ENCODE measurements at regions not wholly inside any gene's neighbourhood (a gene's known extent, or its start where the extent isn't known, plus 50 kb on each side); places are given as distances from the start of the nearest gene placed in this dataset.

- H3K4me2 ChIP-seq (ENCODE audit: low read length), result no peak overlapping the region
- ChIA-PET RAD21 (ENCODE audit: low non-redundant PET in 1 of 2, low total read pairs in 2 of 2, uncharacterized antibody in 2 of 2, unreplicated experiment in 2 of 2) (no interaction called here), POLR2A (no interaction called here), CTCF (no interaction called here)
- no peak for DNase-seq (ENCODE audit: low read depth, low spot score)
- H3K79me2 ChIP-seq (ENCODE audit: insufficient read depth, low read length), result no peaks in the 10 kb centered on the region
- H4K20me1 ChIP-seq (ENCODE audit: insufficient read depth), result no peaks in the 10 kb centered on the region
- ATAC-seq, result no peak
- H3K9me2 ChIP-seq (ENCODE audit: insufficient read depth), result no peaks in the 10 kb centered on the region
- no peak overlapping the region for H2AFZ ChIP-seq (ENCODE audit: low read depth, low read length, poor library complexity, severe bottlenecking)
- peaks cover 57% of the 10 kb centered on the region for H3K27me3 ChIP-seq (ENCODE audit: insufficient read depth, low read length)
- H3K4me3 ChIP-seq (replicated peaks in 1 of 2; ENCODE audit: low read depth in 1 of 2, low read length in 2 of 2), result no peak overlapping the region
- TF ChIP-seq EGR1 (IDR thresholded peaks at IDR 0.05; ENCODE audit: low read depth) (no peak), SIN3A (IDR thresholded peaks at IDR 0.05; ENCODE audit: low read depth) (no peak), RAD21 (IDR thresholded peaks at IDR 0.05; ENCODE audit: low read depth) (no peak), JUND (IDR thresholded peaks at IDR 0.05) (no peak), TCF7L2 (IDR thresholded peaks at IDR 0.05; ENCODE audit: borderline replicate concordance, extremely low read depth, insufficient read depth, insufficient read length) (no peak), ZNF274 (IDR thresholded peaks at IDR 0.05; ENCODE audit: low read depth, low read length) (no peak), CBX3 (IDR thresholded peaks at IDR 0.05; ENCODE audit: low read depth) (no peak), SP1 (IDR thresholded peaks at IDR 0.05; ENCODE audit: low read depth) (no peak), REST (IDR thresholded peaks at IDR 0.05; ENCODE audit: low read depth) (no peak), CTCF (IDR thresholded peaks at IDR 0.05 in 2 of 3, conservative IDR thresholded peaks at IDR 0.05 in 1 of 3; ENCODE audit: borderline replicate concordance in 1 of 3, insufficient read depth in 1 of 3, low read depth in 2 of 3, low read length in 2 of 3) (no peak), YY1 (IDR thresholded peaks at IDR 0.05; ENCODE audit: extremely low read depth, insufficient replicate concordance, low read depth, low read length) (no peak), POLR2AphosphoS5 (IDR thresholded peaks at IDR 0.05; ENCODE audit: low read depth, low read length) (no peak), EZH2 (IDR thresholded peaks at IDR 0.05) (no peak), MAX (IDR thresholded peaks at IDR 0.05) (no peak), ELF1 (IDR thresholded peaks at IDR 0.05; ENCODE audit: borderline replicate concordance, low read depth) (no peak), ATF3 (IDR thresholded peaks at IDR 0.05) (no peak), ZBTB33 (IDR thresholded peaks at IDR 0.05; ENCODE audit: extremely low read depth, insufficient replicate concordance, low read length) (no peak)
- H3K4me1 ChIP-seq (ENCODE audit: control insufficient read depth in 1 of 2, insufficient read depth in 2 of 2, low read length in 2 of 2), result no peaks in the 10 kb centered on the region
- no peak overlapping the region for H3K27ac ChIP-seq (ENCODE audit: low read depth, low read length)
- no peak overlapping the region for H3K9ac ChIP-seq (ENCODE audit: low read length)
- no peaks in the 10 kb centered on the region for H3K36me3 ChIP-seq (ENCODE audit: control insufficient read depth in 1 of 2, insufficient read depth in 2 of 2, low read length in 2 of 2)
- intact Hi-C loops (cut with micrococcal nuclease), result no loop called here
- no TSS peak for BruUV-seq (replicated peaks)
- H3K9me3 ChIP-seq (ENCODE audit: control insufficient read depth in 1 of 2, insufficient read depth in 1 of 2, low read depth in 1 of 2, low read length in 2 of 2), result no peaks in the 10 kb centered on the region
Observed at GRCh38 chr1:37150986-37151385, 116.7 kb upstream of the GRIK3 start.

Data from HCT116 (cell line).